KMS-11 (cell line): ENCODE measurements at regions not wholly inside any gene's neighbourhood (a gene's known extent, or its start where the extent isn't known, plus 50 kb on each side); places are given as distances from the start of the nearest gene placed in this dataset.

Experiments used
- H2AFZ ChIP-seq: fragments of 200-600 bp; sonication (generic); 2 replicates; pipeline ENCODE4 v1.6.1; 2016; ENCODE audit warnings: antibody characterized with exemption, mixed run types, low read depth
- H3K27ac ChIP-seq: fragments of 200-600 bp; sonication (generic); 2 replicates; pipeline ENCODE4 v1.6.1; 2016; ENCODE audit warnings: mild to moderate bottlenecking, mixed run types
- H3K27me3 ChIP-seq: fragments of 200-600 bp; sonication (generic); 2 replicates; pipeline ENCODE4 v1.6.1; 2017; ENCODE audit warnings: mild to moderate bottlenecking, low read depth, mixed run types, moderate library complexity; ENCODE audit not compliant: insufficient read depth
- H3K36me3 ChIP-seq: fragments of 200-600 bp; sonication (generic); 2 replicates; pipeline ENCODE4 v1.6.1; 2017; ENCODE audit warnings: mild to moderate bottlenecking, mixed run types; ENCODE audit not compliant: insufficient read depth
- H3K4me1 ChIP-seq: fragments of 200-600 bp; sonication (generic); 2 replicates; pipeline ENCODE4 v1.6.1; 2016; ENCODE audit warnings: mild to moderate bottlenecking, low read depth, mixed run types; ENCODE audit not compliant: poor library complexity, severe bottlenecking
- H3K4me2 ChIP-seq: fragments of 200-600 bp; sonication (generic); 2 replicates; pipeline ENCODE4 v1.7.0; 2016; ENCODE audit warnings: mild to moderate bottlenecking, mixed run types
- H3K4me3 ChIP-seq: fragments of 200-600 bp; sonication (generic); IDR thresholded peaks from 2 replicates; pipeline ENCODE4 v1.6.1; 2017; ENCODE audit warnings: low read depth, low read length, mixed read lengths; ENCODE audit not compliant: insufficient read depth
- H3K79me2 ChIP-seq: fragments of 200-600 bp; sonication (generic); 2 replicates; pipeline ENCODE4 v1.6.1; 2016; ENCODE audit warnings: low read depth, mixed run types; ENCODE audit not compliant: insufficient read depth
- H3K9ac ChIP-seq: fragments of 200-600 bp; sonication (generic); 2 replicates; pipeline ENCODE4 v1.6.1; 2016; ENCODE audit warnings: mild to moderate bottlenecking, mixed run types
- H4K20me1 ChIP-seq: fragments of 200-600 bp; sonication (generic); 2 replicates; pipeline ENCODE4 v1.6.1; 2016; ENCODE audit warnings: mild to moderate bottlenecking, mixed run types; ENCODE audit not compliant: insufficient read depth
- CTCF ChIP-seq: fragments of 200-600 bp; sonication (generic); conservative IDR thresholded peaks from 2 replicates; pipeline ENCODE4 v1.6.1; 2017; ENCODE audit warnings: low read depth, mild to moderate bottlenecking, antibody characterized with exemption, low read length, moderate library complexity, mixed read lengths

- Histone ChIP-seq H3K9ac (no peak overlapping the region), H3K27ac (no peak overlapping the region), H2AFZ (no peak overlapping the region), H3K79me2 (no peaks in the 10 kb centered on the region), H4K20me1 (no peaks in the 10 kb centered on the region), H3K27me3 (no peaks in the 10 kb centered on the region; the same call in 1 of the 2 replicates), H3K4me3 (no peak overlapping the region), H3K4me2 (no peak overlapping the region), H3K4me1 (no peaks in the 10 kb centered on the region), H3K36me3 (no peaks in the 10 kb centered on the region)
- no peak for TF ChIP-seq CTCF
These were observed 195.3 kb downstream of the C1orf94 start for GRCh38 chr1:34371829-34372532.

DNA sequence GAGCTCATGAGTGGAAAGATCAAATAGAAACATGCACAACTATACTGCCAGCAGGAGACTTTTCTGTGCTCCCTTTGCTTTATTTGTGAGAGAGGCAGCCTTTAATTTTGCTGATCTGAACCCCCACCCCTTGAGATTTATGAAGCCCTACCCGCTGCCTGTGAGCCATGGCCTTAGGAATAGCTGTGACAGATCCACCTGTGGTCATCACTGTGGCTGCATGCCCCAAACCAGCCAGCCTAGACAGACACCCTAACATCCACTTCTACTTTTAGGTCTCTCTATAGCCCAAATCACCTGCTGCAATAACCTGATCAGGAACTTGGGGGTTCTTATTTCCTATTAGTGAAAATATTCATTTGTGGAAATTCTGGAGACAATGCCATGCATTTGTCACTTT, 196.2 kb downstream of the C1orf94 start:
- no peak overlapping the region for H3K27ac ChIP-seq
- no peak overlapping the region for H3K9ac ChIP-seq
- H2AFZ ChIP-seq, result no peak overlapping the region
- no peak overlapping the region for H3K4me3 ChIP-seq
- H3K79me2 ChIP-seq, result no peaks in the 10 kb centered on the region
- TF ChIP-seq CTCF, result no peak
- H3K27me3 ChIP-seq, result no peaks in the 10 kb centered on the region; the same call in 1 of the 2 replicates
- no peaks in the 10 kb centered on the region for H3K4me1 ChIP-seq
- H4K20me1 ChIP-seq, result no peaks in the 10 kb centered on the region
- no peaks in the 10 kb centered on the region for H3K36me3 ChIP-seq
- H3K4me2 ChIP-seq, result no peak overlapping the region

DNA sequence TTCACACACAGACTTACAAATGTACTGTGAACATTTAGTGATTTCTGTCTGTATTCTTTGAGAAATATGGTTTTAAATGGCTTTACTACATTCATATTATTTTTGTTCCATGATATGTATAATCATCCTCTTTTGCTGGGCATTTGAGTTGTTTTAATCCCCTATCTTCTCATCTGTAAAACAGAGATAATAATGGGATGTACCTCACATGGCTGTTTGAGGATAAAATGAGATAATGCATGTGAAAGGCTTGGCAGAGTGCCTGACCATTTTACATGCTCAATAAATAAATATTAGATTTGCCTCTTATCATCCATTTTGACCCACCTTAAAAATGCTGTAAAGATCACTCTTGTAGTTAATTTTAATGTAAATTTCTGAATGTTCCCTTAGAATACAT, 197.2 kb downstream of the C1orf94 start:
- Histone ChIP-seq H3K9ac (no peak overlapping the region), H3K79me2 (no peaks in the 10 kb centered on the region), H3K27ac (no peak overlapping the region), H3K4me2 (no peak overlapping the region), H4K20me1 (no peaks in the 10 kb centered on the region), H3K4me3 (no peak overlapping the region), H3K36me3 (no peaks in the 10 kb centered on the region), H2AFZ (no peak overlapping the region), H3K4me1 (no peaks in the 10 kb centered on the region), H3K27me3 (no peaks in the 10 kb centered on the region; the same call in 1 of the 2 replicates)
- TF ChIP-seq CTCF, result no peak

DNA sequence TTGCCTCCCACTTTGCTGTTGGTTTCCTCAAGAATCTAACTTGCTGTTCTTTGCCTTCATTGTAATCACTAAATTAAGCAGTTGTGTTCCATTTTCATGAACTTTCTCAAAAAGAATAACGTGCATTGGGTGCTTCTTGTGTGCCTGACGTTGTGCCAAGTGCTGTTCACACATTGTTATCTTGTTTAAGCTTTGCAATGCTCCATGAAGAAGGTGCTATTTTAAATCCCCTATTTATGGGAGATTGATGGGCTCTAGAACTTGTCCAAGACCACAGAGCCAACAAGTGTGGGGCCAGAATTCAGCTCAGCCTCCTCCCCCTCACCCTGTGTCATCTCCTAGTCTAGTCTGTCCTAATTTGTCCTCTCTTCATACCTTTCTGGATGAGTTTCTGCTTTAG, 199.8 kb downstream of the C1orf94 start:
- H3K27ac ChIP-seq, result no peak overlapping the region
- H3K36me3 ChIP-seq, result no peaks in the 10 kb centered on the region
- no peak overlapping the region for H3K4me3 ChIP-seq
- H3K4me2 ChIP-seq, result no peak overlapping the region
- no peaks in the 10 kb centered on the region for H3K79me2 ChIP-seq
- H2AFZ ChIP-seq, result no peak overlapping the region
- no peaks in the 10 kb centered on the region for H4K20me1 ChIP-seq
- H3K9ac ChIP-seq, result no peak overlapping the region
- no peak for TF ChIP-seq CTCF
- H3K4me1 ChIP-seq, result no peaks in the 10 kb centered on the region
- no peaks in the 10 kb centered on the region; the same call in 1 of the 2 replicates for H3K27me3 ChIP-seq
